Small intestine (tissue), 7 donors: ENCODE measurements at regions not wholly inside any gene's neighbourhood (a gene's known extent, or its start where the extent isn't known, plus 50 kb on each side); places are given as distances from the start of the nearest gene placed in this dataset.

Source experiments
- DNase-seq, 2 donors: peaks; one replicate each; pipeline versions ENCODE4 v3.0.0 to v3.0.0-alpha.2; 2013
- FAIRE-seq: peaks from 2 replicates; lab custom pipeline; 2012; peaks lifted over from hg19 to GRCh38; lab: Jason Lieb, UNC
- H3K27ac ChIP-seq, 3 donors: one replicate each; pipeline ENCODE4 v1.5.1; 2013; ENCODE audit warnings: low read length in 2 of 3, mild to moderate bottlenecking in 2 of 3, control low read depth in 1 of 3, inconsistent platforms in 1 of 3, low read depth in 1 of 3, moderate library complexity in 1 of 3
- H3K27me3 ChIP-seq, 3 donors: one replicate each; pipeline ENCODE4 v1.6.1; 2013; ENCODE audit warnings: low read length in 3 of 3, inconsistent platforms in 1 of 3; ENCODE audit not compliant: control insufficient read depth in 3 of 3, insufficient read depth in 3 of 3
- H3K36me3 ChIP-seq, 3 donors: one replicate each; pipeline ENCODE4 v1.6.1; 2013; ENCODE audit warnings: low read length in 3 of 3, inconsistent platforms in 1 of 3, low read depth in 1 of 3, mild to moderate bottlenecking in 1 of 3, moderate library complexity in 1 of 3; ENCODE audit not compliant: control insufficient read depth in 3 of 3, insufficient read depth in 2 of 3
- H3K4me1 ChIP-seq, 3 donors: one replicate each; pipeline ENCODE4 v1.6.1; 2013; ENCODE audit warnings: low read length in 2 of 3, inconsistent platforms in 1 of 3, low read depth in 1 of 3, mild to moderate bottlenecking in 1 of 3, moderate library complexity in 1 of 3; ENCODE audit not compliant: control insufficient read depth in 3 of 3, insufficient read depth in 2 of 3
- H3K4me3 ChIP-seq, 3 donors: one replicate each; pipeline ENCODE4 v1.5.1; 2013; ENCODE audit warnings: low read length in 3 of 3, control low read depth in 1 of 3, inconsistent platforms in 1 of 3, low read depth in 1 of 3, mild to moderate bottlenecking in 1 of 3, moderate library complexity in 1 of 3
- H3K9me3 ChIP-seq, 2 donors: one replicate each; pipeline ENCODE4 v1.6.1; 2013; ENCODE audit warnings: low read depth in 1 of 2, low read length in 1 of 2; ENCODE audit not compliant: control insufficient read depth in 2 of 2, insufficient read depth in 1 of 2
- WGBS, 3 donors: extraction: QIAGEN DNeasy Blood & Tissue Kit; methylation state at CpG; one replicate each; pipeline ENCODE4 v1.1.7; 2013; 5-methylcytosine and 5-hydroxymethylcytosine counted together
- donor health status: healthy with polysubstance abuse.
- donor health status: control.
- donor health status: control.
- donor health status: Bipolar disorder and iron deficiency.
- donor health status: healthy.

GRCh38 chr20:56897318-56897957 is 268.3 kb downstream of the TFAP2C start:
- 57 to 70% (median 61%) methylated on average over 7 of the region's 7 CpGs for WGBS, 3 donors
- no peak for DNase-seq
- H3K36me3 ChIP-seq, result no peaks in the 10 kb centered on the region
- no peak overlapping the region for H3K4me3 ChIP-seq
- FAIRE-seq, result no peak
- H3K9me3 ChIP-seq, result no peaks in the 10 kb centered on the region
- no peaks in the 10 kb centered on the region for H3K27me3 ChIP-seq
- no peaks in the 10 kb centered on the region for H3K4me1 ChIP-seq
- H3K27ac ChIP-seq, result no peak overlapping the region

GRCh38 chr20:56897958-56898349 is 268.8 kb downstream of the TFAP2C start:
- no peak for FAIRE-seq
- H3K9me3 ChIP-seq, result no peaks in the 10 kb centered on the region

GRCh38 chr20:56899506-56899905 is 270.4 kb downstream of the TFAP2C start:
- H3K4me1 ChIP-seq, result no peaks in the 10 kb centered on the region
- no peaks in the 10 kb centered on the region for H3K27me3 ChIP-seq

More at GRCh38 chr20:56897958-56898349, 268.8 kb downstream of the TFAP2C start:
- Histone ChIP-seq H3K36me3 (no peaks in the 10 kb centered on the region), H3K4me1 (no peaks in the 10 kb centered on the region), H3K27ac (no peak overlapping the region), H3K27me3 (no peaks in the 10 kb centered on the region), H3K4me3 (no peak overlapping the region)
- DNase-seq, result no peak
- WGBS, 3 donors, result 74 to 77% (median 75%) methylated on average over 3 of the region's 3 CpGs

GRCh38 chr20:56900252-56900651 is 271.1 kb downstream of the TFAP2C start:
- no peaks in the 10 kb centered on the region for H3K36me3 ChIP-seq
- 75 to 81% (median 80%) methylated on average over 9 of the region's 9 CpGs for WGBS, 3 donors
- H3K4me1 ChIP-seq, result no peaks in the 10 kb centered on the region
- H3K9me3 ChIP-seq, result no peaks in the 10 kb centered on the region
- DNase-seq (no peak), FAIRE-seq (no peak)
- no peak overlapping the region for H3K4me3 ChIP-seq
- no peak overlapping the region for H3K27ac ChIP-seq
- no peaks in the 10 kb centered on the region for H3K27me3 ChIP-seq

More at GRCh38 chr20:56899506-56899905, 270.4 kb downstream of the TFAP2C start:
- no peaks in the 10 kb centered on the region for H3K9me3 ChIP-seq
- no peak overlapping the region for H3K4me3 ChIP-seq
- DNase-seq (no peak), FAIRE-seq (no peak)
- no peaks in the 10 kb centered on the region for H3K36me3 ChIP-seq
- 40 to 60% (median 57%) methylated on average over 5 of the region's 5 CpGs for WGBS, 3 donors
- no peak overlapping the region for H3K27ac ChIP-seq

- WGBS, 3 donors, result 4 to 49% (median 21%) methylated on average over 1 of the region's 1 CpG
- Histone ChIP-seq H3K4me3 (no peak overlapping the region), H3K27me3 (no peaks in the 10 kb centered on the region), H3K9me3 (no peaks in the 10 kb centered on the region), H3K4me1 (no peaks in the 10 kb centered on the region), H3K27ac (no peak overlapping the region), H3K36me3 (no peaks in the 10 kb centered on the region)
- FAIRE-seq, result no peak
- DNase-seq, result no peak
Observed at GRCh38 chr20:56903421-56903820, 274.3 kb downstream of the TFAP2C start.

GRCh38 chr20:56903858-56904257 is 274.8 kb downstream of the TFAP2C start:
- no peak for FAIRE-seq
- Histone ChIP-seq H3K9me3 (no peaks in the 10 kb centered on the region), H3K27ac (no peak overlapping the region), H3K36me3 (no peaks in the 10 kb centered on the region), H3K27me3 (no peaks in the 10 kb centered on the region), H3K4me3 (no peak overlapping the region), H3K4me1 (no peaks in the 10 kb centered on the region)
- 55 to 62% (median 61%) methylated on average over 4 of the region's 4 CpGs for WGBS, 3 donors
- DNase-seq, result no peak

- Histone ChIP-seq H3K9me3 (no peaks in the 10 kb centered on the region), H3K27ac (no peak overlapping the region), H3K4me1 (no peaks in the 10 kb centered on the region), H3K36me3 (no peaks in the 10 kb centered on the region), H3K27me3 (no peaks in the 10 kb centered on the region), H3K4me3 (no peak overlapping the region)
- no peak for DNase-seq
- no peak for FAIRE-seq
- WGBS, 3 donors, result 38 to 43% (median 40%) methylated on average over 16 of the region's 16 CpGs
Observed at GRCh38 chr20:56909918-56910714, 281.0 kb downstream of the TFAP2C start.

GRCh38 chr20:56911946-56912345 is 282.8 kb downstream of the TFAP2C start:
- Histone ChIP-seq H3K27me3 (no peaks in the 10 kb centered on the region), H3K36me3 (no peaks in the 10 kb centered on the region), H3K27ac (no peak overlapping the region), H3K4me1 (no peaks in the 10 kb centered on the region), H3K4me3 (no peak overlapping the region), H3K9me3 (no peaks in the 10 kb centered on the region)
- 82 to 86% (median 86%) methylated on average over 18 of the region's 18 CpGs for WGBS, 3 donors
- DNase-seq (no peak), FAIRE-seq (no peak)
